ENCODE measurements at regions not wholly inside any gene's neighbourhood (a gene's known extent, or its start where the extent isn't known, plus 50 kb on each side); places are given as distances from the start of the nearest gene placed in this dataset.

GRCh38 chr10:3858051-3858845 is 73.2 kb upstream of the KLF6 start:
- no peak for DNase-seq (ENCODE audit: low read depth, low spot score)

GRCh38 chr10:3857318-3857717 is 72.3 kb upstream of the KLF6 start:
- DNase-seq (ENCODE audit: low read depth, low spot score): no peak

GRCh38 chr10:3856593-3856992 is 71.6 kb upstream of the KLF6 start:
- no peak for DNase-seq (ENCODE audit: low read depth, low spot score)

- DNase-seq (ENCODE audit: low read depth, low spot score): no peak
These were observed 68.7 kb upstream of the KLF6 start for GRCh38 chr10:3853547-3854303.

- DNase-seq (ENCODE audit: low read depth, low spot score): no peak
These were observed 68.0 kb upstream of the KLF6 start for GRCh38 chr10:3853016-3853415.

GRCh38 chr10:3852147-3852904 is 67.3 kb upstream of the KLF6 start:
- no peak for DNase-seq (ENCODE audit: low read depth, low spot score)

GRCh38 chr10:3850999-3851937 is 66.3 kb upstream of the KLF6 start:
- no peak for DNase-seq (ENCODE audit: low read depth, low spot score)

GRCh38 chr10:3848775-3849635 is 64.0 kb upstream of the KLF6 start:
- no peak for DNase-seq (ENCODE audit: low read depth, low spot score)

GRCh38 chr10:3848005-3848774 is 63.2 kb upstream of the KLF6 start:
- no peak for DNase-seq (ENCODE audit: low read depth, low spot score)

GRCh38 chr10:3846736-3847135 is 61.7 kb upstream of the KLF6 start:
- DNase-seq (ENCODE audit: low read depth, low spot score): no peak

- DNase-seq (ENCODE audit: low read depth, low spot score): no peak
These were observed 59.5 kb upstream of the KLF6 start for GRCh38 chr10:3844491-3845025.

- no peak for DNase-seq (ENCODE audit: low read depth, low spot score)
These were observed 53.7 kb upstream of the KLF6 start for GRCh38 chr10:3838460-3839437.

- no peak for DNase-seq (ENCODE audit: low read depth, low spot score)
These were observed 52.8 kb upstream of the KLF6 start for GRCh38 chr10:3837647-3838459.

- DNase-seq (ENCODE audit: low read depth, low spot score): no peak
These were observed 51.3 kb upstream of the KLF6 start for GRCh38 chr10:3836222-3836820.

- no peak for DNase-seq (ENCODE audit: low read depth, low spot score)
These were observed 50.8 kb upstream of the KLF6 start for GRCh38 chr10:3835770-3836169.

GRCh38 chr10:3834947-3835346 is 49.9 kb upstream of the KLF6 start:
- DNase-seq (ENCODE audit: low read depth, low spot score): no peak

All from activated naive CD8-positive, alpha-beta T cell treated with anti-CD3 and anti-CD28 coated beads, Interleukin-2, amount 50 U/mL, for 16 hours (primary cell).